T-helper 2 cell treated with Interferon-gamma antibody and Interleukin-4, amounts not matched to agents 5 μg/mL and 100 μg/mL, for 36 hours (primary cell): ENCODE measurements at regions not wholly inside any gene's neighbourhood (a gene's known extent, or its start where the extent isn't known, plus 50 kb on each side); places are given as distances from the start of the nearest gene placed in this dataset.

ENCODE experiments used
- DNase-seq: peaks from one replicate; pipeline ENCODE4 v3.0.0; 2021; ENCODE audit warnings: low spot score
- H3K27ac Mint-ChIP-seq: one replicate; pipeline ENCODE4 v1.8.0; 2021; ENCODE audit warnings: mild to moderate bottlenecking, mixed read lengths
- H3K27me3 Mint-ChIP-seq: one replicate; pipeline ENCODE4 v1.8.0; 2021; ENCODE audit warnings: low read depth, mixed read lengths
- H3K36me3 Mint-ChIP-seq: one replicate; pipeline ENCODE4 v1.8.0; 2021; ENCODE audit warnings: low read depth, mixed read lengths
- H3K4me1 Mint-ChIP-seq: one replicate; pipeline ENCODE4 v1.8.0; 2021; ENCODE audit warnings: low read depth, mixed read lengths
- H3K4me3 Mint-ChIP-seq: one replicate; pipeline ENCODE4 v1.8.0; 2022; ENCODE audit warnings: mild to moderate bottlenecking, moderate library complexity, mixed read lengths
- H3K9me3 Mint-ChIP-seq: one replicate; pipeline ENCODE4 v1.8.0; 2021; ENCODE audit warnings: mixed read lengths

DNA sequence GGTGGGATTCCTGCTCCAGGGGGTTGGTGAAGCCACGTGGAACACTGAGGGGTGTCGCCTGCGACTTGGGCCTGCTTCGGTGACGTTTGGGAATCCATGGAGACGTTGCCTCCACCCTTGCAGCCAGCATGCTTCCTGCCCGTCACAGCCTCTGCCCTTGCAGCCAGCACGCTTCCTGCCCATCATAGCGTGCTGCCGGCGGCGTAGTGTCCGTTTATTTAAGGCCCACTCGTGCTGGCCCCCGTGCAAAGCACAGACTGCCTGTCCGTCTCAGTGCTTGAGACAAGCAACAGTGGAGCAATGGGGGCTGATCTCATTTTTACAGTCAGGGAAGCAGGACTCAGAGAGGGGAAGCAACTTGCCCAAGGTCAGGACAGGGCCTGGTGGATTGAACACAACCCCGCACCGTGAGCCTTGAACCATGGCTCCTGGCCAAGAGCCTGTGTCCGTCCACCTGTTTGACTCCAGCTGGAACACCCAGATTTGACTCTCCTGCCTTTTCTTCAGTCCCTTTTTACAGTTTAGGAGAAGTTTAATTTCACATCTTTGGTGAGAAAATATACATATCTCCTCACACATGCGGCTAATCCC is 149.6 kb downstream of the TEX29 start:
- Mint-ChIP-seq H3K9me3 (no peaks in the 10 kb centered on the region), H3K27ac (no peak overlapping the region), H3K27me3 (peaks cover 8% of the 10 kb centered on the region), H3K4me1 (no peaks in the 10 kb centered on the region), H3K4me3 (no peak overlapping the region), H3K36me3 (no peaks in the 10 kb centered on the region)
- no peak for DNase-seq

DNA sequence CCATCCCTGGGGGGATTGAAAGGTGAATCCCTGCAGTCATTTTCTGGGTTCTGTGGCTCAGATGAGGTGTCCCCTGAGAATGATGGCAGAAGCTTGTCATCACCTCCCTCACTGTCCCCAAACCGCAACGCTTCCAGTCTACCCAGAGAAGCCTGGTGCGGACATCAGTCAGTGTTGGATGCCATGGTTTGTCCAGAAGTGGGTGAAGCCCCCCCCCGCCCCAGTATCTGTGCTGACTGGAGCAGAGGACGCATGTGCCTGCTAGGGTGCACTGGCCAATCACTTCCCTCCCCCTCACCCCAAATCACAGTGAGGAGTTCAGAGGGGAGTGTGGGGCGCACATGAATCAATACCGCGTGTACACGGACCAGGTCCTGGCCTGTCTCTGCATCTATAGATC is 150.5 kb downstream of the TEX29 start:
- no peak for DNase-seq
- H3K27ac Mint-ChIP-seq = no peak overlapping the region
- H3K27me3 Mint-ChIP-seq = peaks cover 1% of the 10 kb centered on the region
- H3K36me3 Mint-ChIP-seq = no peaks in the 10 kb centered on the region
- no peaks in the 10 kb centered on the region for H3K4me1 Mint-ChIP-seq
- H3K9me3 Mint-ChIP-seq = no peaks in the 10 kb centered on the region
- no peak overlapping the region for H3K4me3 Mint-ChIP-seq

DNA sequence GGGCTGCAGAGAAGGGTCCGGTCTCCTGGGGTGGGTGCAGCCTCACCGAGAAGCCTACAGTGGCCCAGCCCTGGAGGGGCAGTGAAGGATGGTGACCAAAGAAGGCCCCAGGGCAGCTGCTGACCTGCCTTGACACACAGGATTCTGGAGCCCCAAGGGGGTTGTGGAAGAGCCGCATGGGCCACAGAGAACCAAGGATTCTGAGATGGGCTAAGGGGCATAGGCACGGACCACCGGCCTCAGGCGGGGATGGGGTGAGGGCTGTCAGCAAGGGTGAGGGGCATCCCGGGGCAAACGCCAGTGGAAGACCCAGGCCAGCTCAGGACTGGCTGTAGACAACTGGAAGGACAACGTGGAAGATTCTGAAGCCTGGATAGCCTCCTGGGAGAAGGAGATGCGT is 151.6 kb downstream of the TEX29 start:
- no peaks in the 10 kb centered on the region for H3K27me3 Mint-ChIP-seq
- H3K36me3 Mint-ChIP-seq = no peaks in the 10 kb centered on the region
- H3K4me3 Mint-ChIP-seq = no peak overlapping the region

DNA sequence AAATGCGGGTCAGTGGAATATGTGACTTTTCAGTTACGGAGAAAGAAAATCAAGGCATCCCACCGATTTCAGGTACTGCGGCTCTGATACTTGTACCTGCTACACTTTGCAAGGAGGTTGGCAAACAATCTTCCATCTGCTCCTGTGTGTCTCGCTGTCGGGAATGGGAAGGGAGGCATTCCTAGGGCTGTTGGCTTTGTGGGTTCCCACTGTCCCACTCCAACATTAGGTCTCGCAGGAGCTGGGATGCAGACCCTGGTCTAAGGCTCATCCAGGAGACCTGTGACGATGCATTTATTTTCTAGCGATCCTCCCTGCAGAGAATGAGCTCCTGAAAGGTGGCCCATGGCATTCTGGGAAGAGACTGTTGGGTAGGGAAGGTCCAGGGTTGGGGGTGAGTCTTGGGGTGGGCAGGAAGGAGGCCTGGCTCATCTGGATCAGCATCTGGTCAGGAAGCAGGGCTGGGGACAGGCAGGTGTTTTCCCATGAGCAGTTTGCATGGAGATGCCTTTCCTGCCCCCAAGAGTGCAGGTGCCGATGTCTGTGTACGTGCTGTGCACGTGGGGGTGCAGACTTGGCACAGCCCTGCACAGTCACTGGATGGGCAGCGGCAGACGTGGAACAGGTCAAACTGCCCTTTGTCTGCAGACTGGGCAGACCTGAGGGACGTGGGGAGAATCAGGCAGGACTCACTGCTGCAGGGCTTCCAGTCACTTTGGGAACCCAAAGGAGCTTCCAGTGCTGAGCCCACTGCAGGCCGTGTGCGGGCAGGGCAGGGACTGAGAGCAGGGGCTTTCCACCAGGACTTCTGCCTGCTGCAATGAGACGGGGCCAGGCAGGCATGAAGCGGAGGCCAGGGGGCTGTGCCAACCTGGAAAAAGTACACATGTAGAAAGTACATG is 152.4 kb downstream of the TEX29 start:
- H3K4me1 Mint-ChIP-seq = no peaks in the 10 kb centered on the region
- H3K27ac Mint-ChIP-seq = no peak overlapping the region
- no peaks in the 10 kb centered on the region for H3K27me3 Mint-ChIP-seq
- H3K4me3 Mint-ChIP-seq = no peak overlapping the region
- DNase-seq = no peak
- no peaks in the 10 kb centered on the region for H3K36me3 Mint-ChIP-seq
- H3K9me3 Mint-ChIP-seq = no peaks in the 10 kb centered on the region

More for the DNA sequence above, 151.6 kb downstream of the TEX29 start:
- DNase-seq = no peak
- Mint-ChIP-seq H3K9me3 (no peaks in the 10 kb centered on the region), H3K4me1 (no peaks in the 10 kb centered on the region), H3K27ac (no peak overlapping the region)

DNA sequence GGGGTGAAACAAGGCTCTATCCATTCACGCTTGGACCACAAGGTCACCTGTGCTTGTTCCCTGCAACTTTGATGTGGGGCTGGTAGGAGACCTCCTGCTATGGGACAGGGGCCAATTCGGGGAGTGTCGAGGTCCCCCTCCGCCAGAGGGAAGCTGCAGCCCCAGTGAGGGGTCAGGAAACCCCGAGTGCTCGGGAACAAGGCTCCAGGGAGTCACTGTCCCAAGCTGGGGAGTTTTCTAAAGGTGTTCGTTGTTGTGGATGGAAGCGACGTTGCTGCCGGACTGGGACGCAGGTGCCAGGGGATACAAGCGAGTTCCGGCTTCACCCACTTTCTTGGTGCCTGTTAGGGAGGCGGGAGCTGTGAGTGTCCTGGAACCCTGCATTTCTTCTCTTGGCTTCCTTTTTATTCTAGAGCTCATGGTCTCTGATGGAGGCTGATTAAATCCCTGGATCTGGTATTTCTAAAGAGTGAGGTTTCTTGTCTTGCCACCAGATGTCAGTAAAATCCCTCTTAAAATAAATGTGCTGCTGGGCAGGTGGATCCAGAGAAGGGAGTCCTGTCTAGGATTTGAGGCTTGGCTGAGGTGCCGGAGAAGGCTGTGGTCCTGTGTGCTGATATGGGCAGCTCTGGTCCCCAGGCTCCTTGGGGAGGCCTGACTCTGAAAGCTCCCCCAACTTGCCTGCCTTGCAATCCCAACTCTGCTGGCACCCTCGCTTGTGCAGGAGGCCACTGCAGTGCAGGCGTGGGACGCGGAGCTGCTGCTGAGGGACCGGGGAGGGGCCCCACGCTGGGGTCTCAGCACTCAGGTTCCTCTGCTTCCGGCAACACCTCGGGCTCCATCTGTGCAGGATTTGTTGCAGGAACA is 153.9 kb downstream of the TEX29 start:
- DNase-seq = no peak
- H3K27ac Mint-ChIP-seq = no peak overlapping the region
- H3K36me3 Mint-ChIP-seq = no peaks in the 10 kb centered on the region
- H3K4me1 Mint-ChIP-seq = no peaks in the 10 kb centered on the region
- no peak overlapping the region for H3K4me3 Mint-ChIP-seq
- no peaks in the 10 kb centered on the region for H3K9me3 Mint-ChIP-seq
- H3K27me3 Mint-ChIP-seq = no peaks in the 10 kb centered on the region

DNA sequence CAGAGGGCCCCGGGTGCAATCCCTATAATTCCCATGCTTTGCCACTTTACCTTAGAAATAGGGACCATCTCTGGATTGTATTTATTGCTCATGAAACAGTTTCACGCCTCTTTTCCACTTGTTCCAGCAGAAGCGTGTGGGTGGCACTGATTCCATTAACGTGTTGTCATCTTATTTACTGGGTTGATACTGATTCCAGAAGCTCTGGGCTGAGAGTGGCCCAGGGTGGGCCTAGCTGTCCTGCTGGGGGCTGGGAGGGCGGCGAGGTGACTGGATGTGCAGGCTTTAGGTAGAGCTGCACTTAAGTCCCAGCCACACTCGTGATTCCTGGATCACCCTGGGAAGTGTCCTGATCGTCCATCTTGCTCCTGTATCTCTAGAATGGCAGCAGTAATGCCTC is 155.0 kb downstream of the TEX29 start:
- no peak for DNase-seq
- no peaks in the 10 kb centered on the region for H3K9me3 Mint-ChIP-seq
- H3K4me1 Mint-ChIP-seq = no peaks in the 10 kb centered on the region
- H3K27ac Mint-ChIP-seq = no peak overlapping the region
- H3K36me3 Mint-ChIP-seq = no peaks in the 10 kb centered on the region
- H3K27me3 Mint-ChIP-seq = no peaks in the 10 kb centered on the region
- H3K4me3 Mint-ChIP-seq = no peak overlapping the region

DNA sequence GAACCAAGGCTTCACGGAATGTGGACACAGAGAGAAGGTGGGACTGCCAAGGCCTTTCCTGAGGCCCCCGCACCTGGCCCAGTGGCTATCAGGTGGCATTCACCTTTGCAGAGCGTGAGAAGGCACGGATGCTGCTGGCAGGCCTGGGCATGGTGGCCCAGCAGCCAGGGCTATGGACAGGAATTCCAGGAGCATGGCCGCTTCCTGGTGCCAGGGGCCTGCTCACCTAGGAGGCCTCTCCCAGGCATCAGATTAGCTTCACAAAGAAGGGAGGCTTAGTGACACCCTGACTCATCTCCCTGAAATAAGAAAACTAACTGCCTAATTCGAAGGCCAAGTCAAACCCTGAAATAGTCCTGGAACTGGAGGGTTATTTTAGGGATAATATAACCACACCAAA is 155.8 kb downstream of the TEX29 start:
- H3K4me3 Mint-ChIP-seq = no peak overlapping the region
- DNase-seq = no peak
- H3K27me3 Mint-ChIP-seq = no peaks in the 10 kb centered on the region
- no peaks in the 10 kb centered on the region for H3K36me3 Mint-ChIP-seq
- no peak overlapping the region for H3K27ac Mint-ChIP-seq
- no peaks in the 10 kb centered on the region for H3K9me3 Mint-ChIP-seq
- H3K4me1 Mint-ChIP-seq = no peaks in the 10 kb centered on the region

DNA sequence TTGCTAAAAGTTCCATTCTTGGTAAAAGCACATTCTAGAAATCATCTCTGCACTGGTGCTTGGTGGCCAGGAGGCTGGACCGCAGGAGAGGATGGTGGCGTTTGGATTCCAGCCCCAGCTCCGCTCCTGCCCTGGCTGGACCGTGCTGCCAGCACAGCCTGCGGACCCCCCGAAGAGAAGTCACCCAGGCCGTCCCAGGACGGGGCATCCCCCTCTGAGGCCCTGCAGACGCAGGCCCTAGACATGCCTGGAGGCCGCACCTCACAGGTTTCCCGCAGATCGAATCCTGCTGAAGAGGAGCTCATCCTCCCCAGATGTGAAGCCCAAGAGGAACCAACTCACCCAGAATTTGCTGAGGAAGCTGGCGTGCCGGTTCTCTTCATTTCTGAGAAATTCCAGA is 159.0 kb downstream of the TEX29 start:
- no peak for DNase-seq
- no peaks in the 10 kb centered on the region for H3K27me3 Mint-ChIP-seq
- H3K36me3 Mint-ChIP-seq = no peaks in the 10 kb centered on the region
- no peak overlapping the region for H3K27ac Mint-ChIP-seq
- no peaks in the 10 kb centered on the region for H3K4me1 Mint-ChIP-seq
- no peak overlapping the region for H3K4me3 Mint-ChIP-seq
- H3K9me3 Mint-ChIP-seq = no peaks in the 10 kb centered on the region

DNA sequence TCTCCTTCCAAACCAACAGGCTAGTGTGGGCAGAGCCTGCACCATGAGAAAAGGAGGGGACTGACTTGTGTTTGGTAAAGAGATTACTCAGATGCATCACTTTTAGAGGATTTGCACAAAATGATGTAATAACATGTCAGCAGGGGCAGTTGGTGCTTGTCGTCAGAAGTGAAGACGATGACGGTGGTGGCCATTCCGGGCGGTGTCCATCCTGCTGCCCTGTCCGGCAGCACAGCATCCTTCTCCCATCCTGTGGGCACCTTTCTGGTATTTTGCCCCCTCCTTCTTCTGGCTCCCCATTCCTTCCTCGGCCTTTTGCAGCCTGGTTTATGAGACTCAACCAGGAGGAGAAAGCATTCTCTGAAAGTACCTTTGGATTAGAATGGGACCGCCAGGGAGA is 160.1 kb downstream of the TEX29 start:
- no peaks in the 10 kb centered on the region for H3K27me3 Mint-ChIP-seq
- H3K27ac Mint-ChIP-seq = no peak overlapping the region
- H3K4me1 Mint-ChIP-seq = no peaks in the 10 kb centered on the region
- no peak for DNase-seq
- H3K9me3 Mint-ChIP-seq = no peaks in the 10 kb centered on the region
- H3K36me3 Mint-ChIP-seq = no peaks in the 10 kb centered on the region
- H3K4me3 Mint-ChIP-seq = no peak overlapping the region

DNA sequence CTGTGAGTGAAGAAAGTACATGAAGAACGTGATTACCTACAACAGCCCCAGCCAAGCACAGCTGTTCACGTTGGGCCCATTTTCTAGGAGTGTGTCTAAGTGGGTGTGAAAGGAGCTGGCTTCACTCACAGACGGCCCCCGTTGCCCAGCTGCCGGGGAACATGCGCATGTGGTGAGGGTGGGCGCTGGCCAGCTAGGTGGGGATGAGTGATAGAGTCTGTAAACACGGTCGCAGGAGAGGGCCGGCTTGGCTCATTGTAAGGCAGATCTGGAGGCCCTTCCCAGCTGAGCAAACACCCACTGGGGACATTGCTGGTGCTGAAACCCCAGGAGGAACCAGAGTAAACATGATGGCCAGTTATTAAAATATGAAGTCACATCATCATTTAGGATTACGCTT is 160.5 kb downstream of the TEX29 start:
- Mint-ChIP-seq H3K36me3 (no peaks in the 10 kb centered on the region), H3K4me3 (no peak overlapping the region), H3K27ac (no peak overlapping the region), H3K27me3 (no peaks in the 10 kb centered on the region), H3K4me1 (no peaks in the 10 kb centered on the region), H3K9me3 (no peaks in the 10 kb centered on the region)
- no peak for DNase-seq

DNA sequence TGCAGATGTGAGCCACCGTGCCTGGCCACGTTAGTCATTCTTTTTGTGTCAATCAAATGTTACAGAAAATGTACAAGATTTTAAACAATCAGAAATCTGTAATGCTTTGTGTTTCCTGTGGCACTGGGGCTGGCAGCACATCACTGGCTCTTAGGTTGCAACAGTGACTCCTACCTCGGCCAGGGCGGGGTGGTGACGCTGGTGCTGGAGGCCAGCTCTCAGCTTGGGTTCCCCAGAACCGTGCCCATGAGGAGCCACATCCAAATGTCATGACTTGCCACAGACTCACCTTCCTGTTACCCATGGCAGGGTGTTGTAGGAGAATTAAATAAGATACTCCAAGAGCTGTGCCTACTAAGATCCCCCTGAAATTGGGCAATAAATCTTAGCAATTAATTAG is 161.7 kb downstream of the TEX29 start:
- no peaks in the 10 kb centered on the region for H3K4me1 Mint-ChIP-seq
- no peak overlapping the region for H3K27ac Mint-ChIP-seq
- no peak overlapping the region for H3K4me3 Mint-ChIP-seq
- H3K36me3 Mint-ChIP-seq = no peaks in the 10 kb centered on the region
- no peaks in the 10 kb centered on the region for H3K27me3 Mint-ChIP-seq
- no peak for DNase-seq
- no peaks in the 10 kb centered on the region for H3K9me3 Mint-ChIP-seq

DNA sequence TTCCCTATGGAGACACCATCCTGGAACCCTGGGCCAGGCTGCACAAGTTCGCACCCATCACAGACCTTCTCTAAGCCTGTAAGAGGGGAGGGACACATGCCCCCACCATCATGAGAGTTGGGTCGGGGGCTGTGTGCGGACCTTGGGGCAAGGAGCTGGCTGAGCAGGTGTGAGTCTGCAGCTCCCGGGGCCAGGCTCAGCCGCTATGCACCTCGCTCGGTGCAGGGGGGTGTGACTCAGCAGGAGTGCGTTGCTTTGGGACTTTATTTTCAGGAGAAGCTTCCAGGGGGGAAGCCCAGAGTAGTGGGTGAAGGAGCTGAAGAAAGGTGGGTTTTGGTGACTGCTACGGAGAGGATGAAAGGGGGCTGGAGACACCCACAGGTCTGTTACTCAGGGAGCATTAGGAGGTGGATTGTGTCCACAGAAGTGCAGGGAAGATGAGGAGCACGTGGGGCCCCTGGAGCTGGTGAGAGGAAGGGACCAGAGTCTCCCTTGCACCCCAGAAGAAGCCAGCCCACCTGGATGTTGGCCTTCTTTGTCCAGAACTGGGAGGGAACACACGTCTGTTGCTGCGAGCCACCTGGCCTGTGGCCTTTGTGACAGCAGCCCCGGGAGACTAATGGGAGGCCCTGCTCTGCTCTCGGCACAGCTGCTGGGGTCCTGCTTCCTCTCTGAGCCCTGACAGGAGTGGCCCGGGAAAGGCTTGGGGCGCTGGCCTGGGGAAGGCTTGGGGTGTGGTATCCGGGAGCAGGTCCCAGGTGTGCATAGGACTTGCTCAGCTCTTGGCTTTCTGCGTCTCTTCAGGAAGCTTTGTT is 162.6 kb downstream of the TEX29 start:
- no peaks in the 10 kb centered on the region for H3K9me3 Mint-ChIP-seq
- H3K4me1 Mint-ChIP-seq = no peaks in the 10 kb centered on the region
- H3K36me3 Mint-ChIP-seq = no peaks in the 10 kb centered on the region
- H3K4me3 Mint-ChIP-seq = no peak overlapping the region
- H3K27ac Mint-ChIP-seq = no peak overlapping the region
- H3K27me3 Mint-ChIP-seq = no peaks in the 10 kb centered on the region
- DNase-seq = no peak

DNA sequence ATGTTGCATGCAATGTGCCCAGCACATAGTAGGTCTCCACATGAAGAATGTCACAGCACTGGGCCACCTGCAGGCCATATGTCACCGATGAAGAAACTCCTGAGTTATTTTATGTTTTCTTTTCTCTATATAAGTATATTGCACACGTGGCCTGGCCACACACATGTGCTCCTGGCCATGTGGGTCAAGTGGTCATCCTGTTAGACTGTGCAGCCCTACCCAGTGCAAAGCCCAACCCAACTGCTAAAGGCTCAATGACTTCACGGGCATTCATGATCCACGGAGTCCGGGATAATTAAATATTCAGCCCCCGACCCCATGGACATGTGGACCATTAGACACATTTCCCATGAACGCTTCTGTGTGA is 163.2 kb downstream of the TEX29 start:
- H3K27ac Mint-ChIP-seq = no peak overlapping the region
- H3K36me3 Mint-ChIP-seq = no peaks in the 10 kb centered on the region
- H3K27me3 Mint-ChIP-seq = no peaks in the 10 kb centered on the region
- H3K9me3 Mint-ChIP-seq = no peaks in the 10 kb centered on the region
- no peaks in the 10 kb centered on the region for H3K4me1 Mint-ChIP-seq
- DNase-seq = no peak
- H3K4me3 Mint-ChIP-seq = no peak overlapping the region
